ENCODE measurements at regions not wholly inside any gene's neighbourhood (a gene's known extent, or its start where the extent isn't known, plus 50 kb on each side); places are given as distances from the start of the nearest gene placed in this dataset.

DNA sequence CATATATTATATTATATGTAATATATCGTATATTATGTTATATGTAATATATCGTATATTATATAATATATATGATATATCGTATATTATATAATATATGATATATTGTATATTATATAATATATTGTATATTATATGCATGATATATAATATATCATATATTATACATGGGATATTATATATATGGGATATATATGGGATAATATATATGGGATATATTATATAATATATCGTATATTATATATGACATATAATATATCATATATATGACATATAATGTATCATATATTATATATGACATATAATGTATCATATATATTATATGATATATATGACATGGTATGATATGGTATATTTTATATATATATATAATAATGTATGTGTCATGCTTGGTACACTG is 79.5 kb upstream of the CALM2 start:
- Histone ChIP-seq H3K36me3 (no peaks in the 10 kb centered on the region), H3K27ac (no peak overlapping the region), H3K27me3 (no peaks in the 10 kb centered on the region), H3K4me3 (no peak overlapping the region), H3K4me1 (no peaks in the 10 kb centered on the region), H3K9me3 (no peaks in the 10 kb centered on the region)
- no peak for DNase-seq
- TF ChIP-seq POLR2AphosphoS5 (IDR thresholded peaks at IDR 0.05), result no peak
- TF ChIP-seq EP300 (IDR thresholded peaks at IDR 0.05), result no peak
- no peak for TF ChIP-seq CTCF (IDR thresholded peaks at IDR 0.05)
- no peak for TF ChIP-seq POLR2A (IDR thresholded peaks at IDR 0.05)
- intact Hi-C loops (cut with DNase I; ENCODE audit: low total_unique reads), result no loop called here
- WGBS, 5 donors, result 76 to 99% (median 87%) methylated on average over 1 to 4 of the region's 4 CpGs

DNA sequence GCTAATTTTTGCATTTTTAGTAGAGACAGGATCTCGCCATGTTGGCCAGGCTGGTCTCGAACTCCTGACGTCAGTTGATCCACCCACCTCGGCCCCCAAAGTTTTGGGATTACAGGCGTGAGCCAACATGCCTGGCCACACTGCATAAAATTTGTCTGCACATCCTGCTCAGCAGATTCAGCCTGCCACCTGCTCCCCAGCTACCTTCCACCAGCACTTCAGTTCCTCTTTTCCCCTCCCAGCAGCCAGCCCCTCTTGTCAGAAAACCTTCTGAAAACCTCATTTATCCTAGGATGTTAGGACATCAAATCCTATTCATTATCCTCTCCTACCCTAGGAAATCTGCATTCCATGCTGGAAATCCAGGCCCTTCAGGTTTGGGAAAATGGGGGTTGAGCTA is 78.2 kb upstream of the CALM2 start:
- Histone ChIP-seq H3K4me3 (no peak overlapping the region), H3K27me3 (no peaks in the 10 kb centered on the region), H3K4me1 (peaks cover 0 to under 1% (median 0%) of the 10 kb centered on the region in 4 donors), H3K36me3 (no peaks in the 10 kb centered on the region), H3K9me3 (no peaks in the 10 kb centered on the region), H3K27ac (no peak overlapping the region)
- intact Hi-C loops (cut with DNase I; ENCODE audit: low total_unique reads), result no loop called here
- no peak for DNase-seq
- TF ChIP-seq POLR2A (IDR thresholded peaks at IDR 0.05), result no peak
- 74 to 91% (median 85%) methylated on average over 5 of the region's 5 CpGs for WGBS, 5 donors

- 85 to 98% (median 96%) methylated on average over 5 of the region's 5 CpGs for WGBS, 5 donors
These were observed 77.1 kb upstream of the CALM2 start for GRCh38 chr2:47253447-47253846.

DNA sequence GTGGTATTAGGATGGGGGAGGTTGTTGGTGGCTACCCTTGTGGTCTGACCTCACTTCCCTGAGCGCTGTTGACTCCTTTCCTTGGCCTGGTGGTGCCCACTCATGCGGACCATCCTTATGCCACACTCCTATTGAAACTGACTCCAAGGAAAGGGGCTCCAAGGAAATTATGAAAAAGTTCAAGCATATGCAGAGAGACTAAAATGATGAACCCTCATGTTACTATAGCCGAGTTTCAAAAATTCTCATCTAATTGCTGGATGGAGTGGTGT is 75.0 kb upstream of the CALM2 start:
- Histone ChIP-seq H3K27me3 (no peaks in the 10 kb centered on the region), H3K9me3 (no peaks in the 10 kb centered on the region), H3K4me1 (peaks cover 0 to 6% (median 0%) of the 10 kb centered on the region in 4 donors), H3K4me3 (no peak overlapping the region), H3K36me3 (no peaks in the 10 kb centered on the region), H3K27ac (no peak overlapping the region)
- DNase-seq, result no peak
- intact Hi-C loops (cut with DNase I; ENCODE audit: low total_unique reads), result no loop called here
- WGBS, 5 donors, result 91 to 100% (median 95%) methylated on average over 3 of the region's 3 CpGs
- no peak for TF ChIP-seq CTCF (IDR thresholded peaks at IDR 0.05)
- no peak for TF ChIP-seq POLR2A (IDR thresholded peaks at IDR 0.05)
- TF ChIP-seq EP300 (IDR thresholded peaks at IDR 0.05), result no peak

More at GRCh38 chr2:47253447-47253846, 77.1 kb upstream of the CALM2 start:
- TF ChIP-seq POLR2A (IDR thresholded peaks at IDR 0.05), result no peak
- no peak for TF ChIP-seq CTCF (IDR thresholded peaks at IDR 0.05)
- TF ChIP-seq POLR2AphosphoS5 (IDR thresholded peaks at IDR 0.05), result no peak
- TF ChIP-seq EP300 (IDR thresholded peaks at IDR 0.05), result no peak
- Histone ChIP-seq H3K9me3 (no peaks in the 10 kb centered on the region), H3K4me3 (no peak overlapping the region), H3K27me3 (no peaks in the 10 kb centered on the region), H3K4me1 (peaks cover 0 to 6% (median 0%) of the 10 kb centered on the region in 4 donors), H3K27ac (no peak overlapping the region), H3K36me3 (no peaks in the 10 kb centered on the region)
- intact Hi-C loops (cut with DNase I; ENCODE audit: low total_unique reads), result no loop called here
- no peak for DNase-seq

DNA sequence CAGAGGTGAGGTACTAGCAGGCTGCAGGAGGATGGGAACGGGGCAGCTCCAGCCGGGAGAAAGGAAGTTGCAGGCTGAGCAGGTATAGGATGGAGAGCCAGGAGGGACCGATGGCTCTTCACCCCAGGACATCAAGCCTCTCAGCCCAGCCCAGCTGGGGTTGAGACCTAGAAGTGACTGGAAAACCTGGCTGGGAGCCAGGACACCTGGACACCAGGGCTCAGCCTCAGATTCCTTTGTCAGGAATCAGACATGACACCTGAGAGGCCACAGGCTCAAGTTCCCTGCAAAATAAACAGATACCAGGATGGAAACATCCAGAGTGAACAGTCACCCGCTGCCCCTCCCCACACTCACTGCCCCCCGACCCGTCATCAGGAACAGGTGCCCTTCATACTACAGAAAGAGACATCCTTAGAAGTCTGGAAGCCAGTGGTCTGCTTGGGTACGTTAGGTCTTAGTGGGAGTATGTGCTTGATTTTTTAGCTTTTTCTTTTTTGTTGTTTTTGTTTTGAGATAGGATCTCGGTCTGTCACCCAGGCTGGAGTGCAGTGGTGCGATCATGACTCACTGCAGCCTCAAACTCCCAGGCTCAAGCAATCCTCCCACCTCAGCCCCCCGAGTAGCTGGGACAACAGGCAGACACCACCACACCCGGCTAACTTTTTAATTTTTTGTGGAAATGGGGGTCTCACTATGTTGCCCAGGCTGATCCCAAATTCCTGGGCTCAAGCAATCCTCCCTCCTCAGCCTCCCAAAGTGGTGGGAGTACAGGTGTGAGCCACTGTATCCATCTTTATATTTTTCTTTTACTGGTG is 74.5 kb upstream of the CALM2 start:
- 78 to 84% (median 82%) methylated on average over 11 of the region's 11 CpGs for WGBS, 5 donors
- TF ChIP-seq POLR2A (IDR thresholded peaks at IDR 0.05) (no peak), CTCF (IDR thresholded peaks at IDR 0.05) (no peak), POLR2AphosphoS5 (IDR thresholded peaks at IDR 0.05) (no peak), EP300 (IDR thresholded peaks at IDR 0.05) (no peak)
- intact Hi-C loops (cut with DNase I; ENCODE audit: low total_unique reads), result no loop called here

More for the DNA sequence above, 74.5 kb upstream of the CALM2 start:
- DNase-seq, result no peak
- no peaks in the 10 kb centered on the region for H3K36me3 ChIP-seq
- H3K4me3 ChIP-seq, result no peak overlapping the region
- no peaks in the 10 kb centered on the region for H3K9me3 ChIP-seq
- no peak overlapping the region for H3K27ac ChIP-seq
- no peaks in the 10 kb centered on the region for H3K27me3 ChIP-seq
- peaks cover 0 to 6% (median 0%) of the 10 kb centered on the region in 4 donors for H3K4me1 ChIP-seq

Measured in stomach (tissue), 8 donors.